GM19438 (cell line): ENCODE measurements at regions not wholly inside any gene's neighbourhood (a gene's known extent, or its start where the extent isn't known, plus 50 kb on each side); places are given as distances from the start of the nearest gene placed in this dataset.

ENCODE experiments used
- ATAC-seq: cut with Tn5 transposase; IDR thresholded peaks from one replicate; pipeline ENCODE4 v1.9.1; 2021; ENCODE audit warnings: low read depth; ENCODE audit not compliant: unreplicated experiment

- no peak for ATAC-seq
Measured at GRCh38 chr7:117971556-117972244, 98.5 kb upstream of the CTTNBP2 start.

- ATAC-seq: no peak
Measured at GRCh38 chr7:117972606-117973005, 99.4 kb upstream of the CTTNBP2 start.

- no peak for ATAC-seq
Measured at GRCh38 chr7:117973975-117974374, 100.7 kb upstream of the CTTNBP2 start.

GRCh38 chr7:117974891-117975290 lies 101.7 kb upstream of the CTTNBP2 start:
- no peak for ATAC-seq

- no peak for ATAC-seq
Measured at GRCh38 chr7:117975476-117975875, 102.2 kb upstream of the CTTNBP2 start.

- no peak for ATAC-seq
Measured at GRCh38 chr7:117979954-117980497, 106.8 kb upstream of the CTTNBP2 start.

GRCh38 chr7:117982071-117983055 lies 109.1 kb upstream of the CTTNBP2 start:
- no peak for ATAC-seq

- no peak for ATAC-seq
Measured at GRCh38 chr7:117986645-117987269, 113.5 kb upstream of the CTTNBP2 start.

GRCh38 chr7:117990834-117991233 lies 117.6 kb upstream of the CTTNBP2 start:
- no peak for ATAC-seq

- ATAC-seq: no peak
Measured at GRCh38 chr7:117992635-117993376, 119.6 kb upstream of the CTTNBP2 start.

- ATAC-seq: peak; percentile 88
Measured at GRCh38 chr7:117993377-117994003, 120.2 kb upstream of the CTTNBP2 start.

GRCh38 chr7:117995850-117996650 lies 122.8 kb upstream of the CTTNBP2 start:
- no peak for ATAC-seq

- no peak for ATAC-seq
Measured at GRCh38 chr7:117997862-117998825, 124.9 kb upstream of the CTTNBP2 start.

GRCh38 chr7:118000480-118001202 lies 127.4 kb upstream of the CTTNBP2 start:
- no peak for ATAC-seq

GRCh38 chr7:118003476-118003875 lies 130.2 kb upstream of the CTTNBP2 start:
- no peak for ATAC-seq

GRCh38 chr7:118005026-118005425 lies 131.8 kb upstream of the CTTNBP2 start:
- no peak for ATAC-seq

GRCh38 chr7:118006979-118007378 lies 133.7 kb upstream of the CTTNBP2 start:
- no peak for ATAC-seq
